ENCODE measurements at regions not wholly inside any gene's neighbourhood (a gene's known extent, or its start where the extent isn't known, plus 50 kb on each side); places are given as distances from the start of the nearest gene placed in this dataset.

DNA sequence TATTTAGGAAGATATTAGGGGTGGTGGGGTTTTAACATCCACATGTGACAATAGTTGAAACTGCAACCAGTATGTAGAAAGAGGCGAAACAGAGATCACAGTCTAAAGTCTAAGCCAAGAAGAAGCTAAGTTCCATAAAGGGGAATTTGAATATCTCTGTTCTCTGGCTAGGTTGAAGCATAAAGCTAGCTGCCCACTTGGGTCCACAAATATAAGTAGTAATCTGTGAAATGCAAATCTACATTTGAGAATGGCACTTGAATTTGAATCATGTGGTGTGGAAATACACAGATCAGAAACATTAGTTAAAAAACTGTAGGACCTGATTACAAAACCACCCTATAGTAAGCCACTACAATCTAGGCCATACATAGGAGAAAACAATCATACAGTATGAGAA lies 602.1 kb downstream of the LMO4 start (continued):
- TF ChIP-seq RELA (CRISPR knock-in tag; IDR thresholded peaks at IDR 0.05; ENCODE audit: borderline replicate concordance): no peak
- TF ChIP-seq, protein P1, sequence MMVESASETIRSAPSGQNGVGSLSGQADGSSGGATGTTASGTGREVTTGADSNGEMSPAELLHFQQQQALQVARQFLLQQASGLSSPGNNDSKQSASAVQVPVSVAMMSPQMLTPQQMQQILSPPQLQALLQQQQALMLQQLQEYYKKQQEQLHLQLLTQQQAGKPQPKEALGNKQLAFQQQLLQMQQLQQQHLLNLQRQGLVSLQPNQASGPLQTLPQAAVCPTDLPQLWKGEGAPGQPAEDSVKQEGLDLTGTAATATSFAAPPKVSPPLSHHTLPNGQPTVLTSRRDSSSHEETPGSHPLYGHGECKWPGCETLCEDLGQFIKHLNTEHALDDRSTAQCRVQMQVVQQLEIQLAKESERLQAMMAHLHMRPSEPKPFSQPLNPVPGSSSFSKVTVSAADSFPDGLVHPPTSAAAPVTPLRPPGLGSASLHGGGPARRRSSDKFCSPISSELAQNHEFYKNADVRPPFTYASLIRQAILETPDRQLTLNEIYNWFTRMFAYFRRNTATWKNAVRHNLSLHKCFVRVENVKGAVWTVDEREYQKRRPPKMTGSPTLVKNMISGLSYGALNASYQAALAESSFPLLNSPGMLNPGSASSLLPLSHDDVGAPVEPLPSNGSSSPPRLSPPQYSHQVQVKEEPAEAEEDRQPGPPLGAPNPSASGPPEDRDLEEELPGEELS (CRISPR knock-in tag; IDR thresholded peaks at IDR 0.05): no peak
- no peak for TF ChIP-seq ZNF396 (CRISPR knock-in tag; IDR thresholded peaks at IDR 0.05; ENCODE audit: borderline replicate concordance)
- no peak for TF ChIP-seq TCF7 (CRISPR knock-in tag; IDR thresholded peaks at IDR 0.05; ENCODE audit: low read depth)
- no peak for TF ChIP-seq NR2C2 (CRISPR knock-in tag; IDR thresholded peaks at IDR 0.05)

DNA sequence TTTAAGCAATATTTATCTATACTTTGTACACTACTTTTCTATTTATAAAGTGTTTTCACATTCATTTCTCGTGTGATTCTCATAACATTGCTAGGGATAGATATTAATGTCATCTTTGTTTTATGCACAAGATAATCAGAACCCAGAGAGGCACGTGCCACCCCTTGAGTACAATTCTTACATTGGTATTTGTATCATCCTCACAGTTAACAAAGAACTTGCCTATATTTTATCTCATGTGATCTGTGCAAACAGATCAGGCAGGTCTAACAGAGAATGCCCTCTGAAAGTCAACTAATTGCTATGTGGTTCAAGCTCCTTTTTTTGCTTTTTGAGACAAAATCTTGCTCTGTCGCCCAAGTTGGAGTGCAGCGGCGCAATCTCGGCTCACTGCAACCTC lies 604.5 kb downstream of the LMO4 start:
- TF ChIP-seq, protein P2, sequence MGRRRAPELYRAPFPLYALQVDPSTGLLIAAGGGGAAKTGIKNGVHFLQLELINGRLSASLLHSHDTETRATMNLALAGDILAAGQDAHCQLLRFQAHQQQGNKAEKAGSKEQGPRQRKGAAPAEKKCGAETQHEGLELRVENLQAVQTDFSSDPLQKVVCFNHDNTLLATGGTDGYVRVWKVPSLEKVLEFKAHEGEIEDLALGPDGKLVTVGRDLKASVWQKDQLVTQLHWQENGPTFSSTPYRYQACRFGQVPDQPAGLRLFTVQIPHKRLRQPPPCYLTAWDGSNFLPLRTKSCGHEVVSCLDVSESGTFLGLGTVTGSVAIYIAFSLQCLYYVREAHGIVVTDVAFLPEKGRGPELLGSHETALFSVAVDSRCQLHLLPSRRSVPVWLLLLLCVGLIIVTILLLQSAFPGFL (CRISPR knock-in tag; IDR thresholded peaks at IDR 0.05; ENCODE audit: borderline replicate concordance): no peak
- TF ChIP-seq ZNF121 (CRISPR knock-in tag; IDR thresholded peaks at IDR 0.05): no peak
- TF ChIP-seq, protein P3, sequence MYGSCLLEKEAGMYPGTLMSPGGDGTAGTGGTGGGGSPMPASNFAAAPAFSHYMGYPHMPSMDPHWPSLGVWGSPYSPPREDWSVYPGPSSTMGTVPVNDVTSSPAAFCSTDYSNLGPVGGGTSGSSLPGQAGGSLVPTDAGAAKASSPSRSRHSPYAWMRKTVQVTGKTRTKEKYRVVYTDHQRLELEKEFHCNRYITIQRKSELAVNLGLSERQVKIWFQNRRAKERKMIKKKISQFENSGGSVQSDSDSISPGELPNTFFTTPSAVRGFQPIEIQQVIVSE (CRISPR knock-in tag; IDR thresholded peaks at IDR 0.05; ENCODE audit: borderline replicate concordance): no peak
- TF ChIP-seq SMAD4 (CRISPR knock-in tag; IDR thresholded peaks at IDR 0.05): no peak
- TF ChIP-seq, protein P4, sequence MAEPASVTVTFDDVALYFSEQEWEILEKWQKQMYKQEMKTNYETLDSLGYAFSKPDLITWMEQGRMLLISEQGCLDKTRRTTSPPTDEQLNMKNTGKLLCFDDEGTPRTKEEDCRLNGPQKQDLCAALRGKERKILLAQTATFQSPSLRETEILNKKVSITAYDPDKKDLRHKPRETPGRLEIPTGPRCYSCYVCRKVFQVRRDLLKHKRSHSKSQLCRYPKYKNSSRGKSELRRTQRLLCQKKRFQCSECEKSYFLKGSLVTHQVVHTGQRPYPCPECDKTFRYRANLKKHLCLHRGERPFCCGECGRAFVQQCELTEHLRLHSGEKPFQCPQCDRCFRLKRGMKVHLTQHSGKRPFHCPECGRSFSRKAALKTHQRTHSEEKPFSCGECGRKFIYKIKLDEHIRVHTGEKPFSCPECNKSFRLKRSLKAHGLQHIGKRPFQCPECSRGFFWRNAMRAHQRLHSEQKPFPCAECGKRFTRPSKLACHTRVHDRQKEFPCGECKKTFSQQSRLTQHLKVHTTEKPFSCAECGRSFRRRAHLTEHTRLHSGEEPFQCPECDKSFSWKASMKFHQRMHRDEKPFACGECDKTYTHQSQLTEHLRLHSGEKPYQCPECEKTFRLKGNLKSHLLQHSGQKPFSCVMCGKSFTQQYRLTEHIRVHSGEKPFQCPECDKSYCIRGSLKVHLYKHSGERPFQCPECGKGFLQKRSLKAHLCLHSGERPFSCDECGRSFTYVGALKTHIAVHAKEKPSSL (CRISPR knock-in tag; conservative IDR thresholded peaks at IDR 0.05): no peak
- TF ChIP-seq ZNF423 (CRISPR knock-in tag; IDR thresholded peaks at IDR 0.05): no peak
- TF ChIP-seq, protein P5, sequence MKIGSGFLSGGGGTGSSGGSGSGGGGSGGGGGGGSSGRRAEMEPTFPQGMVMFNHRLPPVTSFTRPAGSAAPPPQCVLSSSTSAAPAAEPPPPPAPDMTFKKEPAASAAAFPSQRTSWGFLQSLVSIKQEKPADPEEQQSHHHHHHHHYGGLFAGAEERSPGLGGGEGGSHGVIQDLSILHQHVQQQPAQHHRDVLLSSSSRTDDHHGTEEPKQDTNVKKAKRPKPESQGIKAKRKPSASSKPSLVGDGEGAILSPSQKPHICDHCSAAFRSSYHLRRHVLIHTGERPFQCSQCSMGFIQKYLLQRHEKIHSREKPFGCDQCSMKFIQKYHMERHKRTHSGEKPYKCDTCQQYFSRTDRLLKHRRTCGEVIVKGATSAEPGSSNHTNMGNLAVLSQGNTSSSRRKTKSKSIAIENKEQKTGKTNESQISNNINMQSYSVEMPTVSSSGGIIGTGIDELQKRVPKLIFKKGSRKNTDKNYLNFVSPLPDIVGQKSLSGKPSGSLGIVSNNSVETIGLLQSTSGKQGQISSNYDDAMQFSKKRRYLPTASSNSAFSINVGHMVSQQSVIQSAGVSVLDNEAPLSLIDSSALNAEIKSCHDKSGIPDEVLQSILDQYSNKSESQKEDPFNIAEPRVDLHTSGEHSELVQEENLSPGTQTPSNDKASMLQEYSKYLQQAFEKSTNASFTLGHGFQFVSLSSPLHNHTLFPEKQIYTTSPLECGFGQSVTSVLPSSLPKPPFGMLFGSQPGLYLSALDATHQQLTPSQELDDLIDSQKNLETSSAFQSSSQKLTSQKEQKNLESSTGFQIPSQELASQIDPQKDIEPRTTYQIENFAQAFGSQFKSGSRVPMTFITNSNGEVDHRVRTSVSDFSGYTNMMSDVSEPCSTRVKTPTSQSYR (CRISPR knock-in tag; IDR thresholded peaks at IDR 0.05): no peak
- TF ChIP-seq, protein P6, sequence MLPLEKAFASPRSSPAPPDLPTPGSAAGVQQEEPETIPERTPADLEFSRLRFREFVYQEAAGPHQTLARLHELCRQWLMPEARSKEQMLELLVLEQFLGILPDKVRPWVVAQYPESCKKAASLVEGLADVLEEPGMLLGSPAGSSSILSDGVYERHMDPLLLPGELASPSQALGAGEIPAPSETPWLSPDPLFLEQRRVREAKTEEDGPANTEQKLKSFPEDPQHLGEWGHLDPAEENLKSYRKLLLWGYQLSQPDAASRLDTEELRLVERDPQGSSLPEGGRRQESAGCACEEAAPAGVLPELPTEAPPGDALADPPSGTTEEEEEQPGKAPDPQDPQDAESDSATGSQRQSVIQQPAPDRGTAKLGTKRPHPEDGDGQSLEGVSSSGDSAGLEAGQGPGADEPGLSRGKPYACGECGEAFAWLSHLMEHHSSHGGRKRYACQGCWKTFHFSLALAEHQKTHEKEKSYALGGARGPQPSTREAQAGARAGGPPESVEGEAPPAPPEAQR (CRISPR knock-in tag; IDR thresholded peaks at IDR 0.05): no peak
- TF ChIP-seq CREM (CRISPR knock-in tag; IDR thresholded peaks at IDR 0.05): no peak
- TF ChIP-seq, protein P7, sequence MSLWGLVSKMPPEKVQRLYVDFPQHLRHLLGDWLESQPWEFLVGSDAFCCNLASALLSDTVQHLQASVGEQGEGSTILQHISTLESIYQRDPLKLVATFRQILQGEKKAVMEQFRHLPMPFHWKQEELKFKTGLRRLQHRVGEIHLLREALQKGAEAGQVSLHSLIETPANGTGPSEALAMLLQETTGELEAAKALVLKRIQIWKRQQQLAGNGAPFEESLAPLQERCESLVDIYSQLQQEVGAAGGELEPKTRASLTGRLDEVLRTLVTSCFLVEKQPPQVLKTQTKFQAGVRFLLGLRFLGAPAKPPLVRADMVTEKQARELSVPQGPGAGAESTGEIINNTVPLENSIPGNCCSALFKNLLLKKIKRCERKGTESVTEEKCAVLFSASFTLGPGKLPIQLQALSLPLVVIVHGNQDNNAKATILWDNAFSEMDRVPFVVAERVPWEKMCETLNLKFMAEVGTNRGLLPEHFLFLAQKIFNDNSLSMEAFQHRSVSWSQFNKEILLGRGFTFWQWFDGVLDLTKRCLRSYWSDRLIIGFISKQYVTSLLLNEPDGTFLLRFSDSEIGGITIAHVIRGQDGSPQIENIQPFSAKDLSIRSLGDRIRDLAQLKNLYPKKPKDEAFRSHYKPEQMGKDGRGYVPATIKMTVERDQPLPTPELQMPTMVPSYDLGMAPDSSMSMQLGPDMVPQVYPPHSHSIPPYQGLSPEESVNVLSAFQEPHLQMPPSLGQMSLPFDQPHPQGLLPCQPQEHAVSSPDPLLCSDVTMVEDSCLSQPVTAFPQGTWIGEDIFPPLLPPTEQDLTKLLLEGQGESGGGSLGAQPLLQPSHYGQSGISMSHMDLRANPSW (CRISPR knock-in tag; conservative IDR thresholded peaks at IDR 0.05; ENCODE audit: low read depth): no peak
- TF ChIP-seq ATF1 (CRISPR knock-in tag; IDR thresholded peaks at IDR 0.05): no peak
- TF ChIP-seq CREB1 (CRISPR knock-in tag; IDR thresholded peaks at IDR 0.05): no peak
- TF ChIP-seq, protein P8, sequence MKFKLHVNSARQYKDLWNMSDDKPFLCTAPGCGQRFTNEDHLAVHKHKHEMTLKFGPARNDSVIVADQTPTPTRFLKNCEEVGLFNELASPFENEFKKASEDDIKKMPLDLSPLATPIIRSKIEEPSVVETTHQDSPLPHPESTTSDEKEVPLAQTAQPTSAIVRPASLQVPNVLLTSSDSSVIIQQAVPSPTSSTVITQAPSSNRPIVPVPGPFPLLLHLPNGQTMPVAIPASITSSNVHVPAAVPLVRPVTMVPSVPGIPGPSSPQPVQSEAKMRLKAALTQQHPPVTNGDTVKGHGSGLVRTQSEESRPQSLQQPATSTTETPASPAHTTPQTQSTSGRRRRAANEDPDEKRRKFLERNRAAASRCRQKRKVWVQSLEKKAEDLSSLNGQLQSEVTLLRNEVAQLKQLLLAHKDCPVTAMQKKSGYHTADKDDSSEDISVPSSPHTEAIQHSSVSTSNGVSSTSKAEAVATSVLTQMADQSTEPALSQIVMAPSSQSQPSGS (CRISPR knock-in tag; IDR thresholded peaks at IDR 0.05; ENCODE audit: borderline replicate concordance, low read depth): no peak
- no peaks in the 10 kb centered on the region for H3K27me3 Mint-ChIP-seq (ENCODE audit: low read depth)
- H3K4me1 Mint-ChIP-seq: 0 out of 2 replicates have a peak, but pooled peaks cover 4% of the 10 kb centered on the region
- CTCF ChIA-PET: no interaction called here
- H3K27ac Mint-ChIP-seq: no peak overlapping the region
- DNase-seq (ENCODE audit: low spot score) (no peak), ATAC-seq (no peak)
- peaks cover 18% of the 10 kb centered on the region for H3K36me3 Mint-ChIP-seq
- H3K9me3 Mint-ChIP-seq: peaks cover 30% of the 10 kb centered on the region
- POLR2A ChIA-PET: no interaction called here
- no peak overlapping the region for H3K4me3 Mint-ChIP-seq
